Thoracic aorta (tissue), 2 donors: ENCODE measurements at regions not wholly inside any gene's neighbourhood (a gene's known extent, or its start where the extent isn't known, plus 50 kb on each side); places are given as distances from the start of the nearest gene placed in this dataset.

ENCODE experiments used
- ATAC-seq: fragments of 150-250 bp; one replicate; pipeline ENCODE4 v1.8.0; 2017; ENCODE audit warnings: low read depth; ENCODE audit not compliant: insufficient number of reproducible peaks, low FRiP score
- DNase-seq: peaks from one replicate; pipeline ENCODE4 v3.0.0-alpha.2; 2020; ENCODE audit warnings: low spot score
- H3K27ac ChIP-seq, 2 donors: fragments of 200-600 bp; sonication (generic); 1 replicate in 1 of 2; 2 replicates in 1 of 2; pipeline ENCODE4 v1.5.1; 2016; ENCODE audit warnings: mild to moderate bottlenecking in 2 of 2, moderate library complexity in 2 of 2
- H3K27me3 ChIP-seq: fragments of 200-600 bp; sonication (generic); replicated peaks from 2 replicates; pipeline ENCODE4 v1.6.0; 2016; ENCODE audit warnings: mild to moderate bottlenecking; ENCODE audit not compliant: insufficient read depth
- H3K36me3 ChIP-seq: fragments of 200-600 bp; sonication (generic); one replicate; pipeline ENCODE4 v1.5.1; 2016
- H3K4me1 ChIP-seq, 2 donors: fragments of 200-600 bp; sonication (generic); 1 replicate in 1 of 2; 2 replicates in 1 of 2; pipeline versions ENCODE4 v1.5.1 to v1.6.0; 2016; ENCODE audit warnings: low read depth in 2 of 2, mild to moderate bottlenecking in 1 of 2; ENCODE audit not compliant: control insufficient read depth in 1 of 2
- H3K4me3 ChIP-seq: fragments of 200-600 bp; sonication (generic); 2 replicates; pipeline ENCODE4 v1.5.1; 2016; ENCODE audit warnings: mild to moderate bottlenecking
- H3K9me3 ChIP-seq: fragments of 200-600 bp; sonication (generic); 2 replicates; pipeline ENCODE4 v1.5.1; 2016
- CTCF ChIP-seq: fragments of 200-600 bp; sonication (generic); IDR thresholded peaks from one replicate; pipeline ENCODE4 v1.5.1; 2019; ENCODE audit warnings: antibody characterized with exemption

GRCh38 chr5:148953711-148954110 is 109.2 kb downstream of the SH3TC2 start:
- Histone ChIP-seq H3K36me3 (no peaks in the 10 kb centered on the region), H3K27ac (no peak overlapping the region), H3K9me3 (no peaks in the 10 kb centered on the region), H3K27me3 (no peaks in the 10 kb centered on the region), H3K4me3 (no peak overlapping the region), H3K4me1 (peaks cover 14 to 22% of the 10 kb centered on the region in 2 donors)
- ATAC-seq (no peak), DNase-seq (no peak)
- no peak for TF ChIP-seq CTCF
